Naive thymus-derived CD8-positive, alpha-beta T cell (primary cell): ENCODE measurements at regions not wholly inside any gene's neighbourhood (a gene's known extent, or its start where the extent isn't known, plus 50 kb on each side); places are given as distances from the start of the nearest gene placed in this dataset.
"Not testable (repeated sequence)": the region's sequence is repeated elsewhere in the genome, so short reads cannot be mapped to it uniquely, and the experiment has no call there.

Experiments
- ATAC-seq, 2 donors: fragments of 150-1000 bp; cut with Tn5 transposase in 1 of 2; sonication (Bioruptor Pico), chemical (Tn5 transposase) in 1 of 2; 1 replicate in 1 of 2; 2 replicates in 1 of 2; pipeline ENCODE4 v1.10.0; 2021; ENCODE audit warnings: mild to moderate bottlenecking in 2 of 2, moderate library complexity in 2 of 2
- POLR2A ChIA-PET: fragments of 350-600 bp; sonication (Branson Sonifier 250); formaldehyde crosslinking; loops from one replicate; lab custom pipeline; 2021; ENCODE audit warnings: antibody characterized with exemption; lab: Charles Lee
- DNase-seq, 10 donors: peaks; one replicate each; pipeline versions ENCODE4 v3.0.0 to v3.0.0-alpha.2; 2020 to 2022
- H3K27ac Mint-ChIP-seq, 10 donors: one replicate each; pipeline ENCODE4 v1.8.0; 2020 to 2022; ENCODE audit warnings: mild to moderate bottlenecking in 10 of 10, mixed read lengths in 10 of 10, moderate library complexity in 4 of 10, inconsistent platforms in 1 of 10
- H3K27me3 Mint-ChIP-seq, 5 donors: one replicate each; pipeline ENCODE4 v1.8.0; 2021 to 2022; ENCODE audit warnings: mixed read lengths in 5 of 5
- H3K36me3 Mint-ChIP-seq, 3 donors: one replicate each; pipeline ENCODE4 v1.8.0; 2020 to 2022; ENCODE audit warnings: mixed read lengths in 3 of 3, mild to moderate bottlenecking in 2 of 3, inconsistent platforms in 1 of 3
- H3K4me1 Mint-ChIP-seq, 4 donors: one replicate each; pipeline ENCODE4 v1.8.0; 2021 to 2022; ENCODE audit warnings: mixed read lengths in 4 of 4
- H3K4me3 Mint-ChIP-seq, 10 donors: one replicate each; pipeline ENCODE4 v1.8.0; 2020 to 2022; ENCODE audit warnings: mild to moderate bottlenecking in 10 of 10, mixed read lengths in 10 of 10, moderate library complexity in 6 of 10, inconsistent platforms in 1 of 10
- H3K9me3 Mint-ChIP-seq, 9 donors: one replicate each; pipeline ENCODE4 v1.8.0; 2020 to 2022; ENCODE audit warnings: mixed read lengths in 9 of 9, mild to moderate bottlenecking in 3 of 9, inconsistent platforms in 1 of 9, moderate library complexity in 1 of 9

- POLR2A ChIA-PET: interaction anchor here (0.6 kb wide), 1 partner anchor 176 kb away, joined by 3 read pairs; no protein-coding TSS in a partner anchor
- no peak overlapping the region for H3K27ac Mint-ChIP-seq
- H3K4me3 Mint-ChIP-seq: no peak overlapping the region
- ATAC-seq: no peak
- no peaks in the 10 kb centered on the region for H3K9me3 Mint-ChIP-seq
- DNase-seq: no peak
- H3K4me1 Mint-ChIP-seq: peaks cover 0 to 5% (median 0%) of the 10 kb centered on the region in 4 donors
- H3K27me3 Mint-ChIP-seq: peaks cover 16 to 42% (median 37%) of the 10 kb centered on the region in 5 donors
- H3K36me3 Mint-ChIP-seq: no peaks in the 10 kb centered on the region
Measured at GRCh38 chr7:39829028-39829427, 121.0 kb upstream of the CDK13 start.

DNA sequence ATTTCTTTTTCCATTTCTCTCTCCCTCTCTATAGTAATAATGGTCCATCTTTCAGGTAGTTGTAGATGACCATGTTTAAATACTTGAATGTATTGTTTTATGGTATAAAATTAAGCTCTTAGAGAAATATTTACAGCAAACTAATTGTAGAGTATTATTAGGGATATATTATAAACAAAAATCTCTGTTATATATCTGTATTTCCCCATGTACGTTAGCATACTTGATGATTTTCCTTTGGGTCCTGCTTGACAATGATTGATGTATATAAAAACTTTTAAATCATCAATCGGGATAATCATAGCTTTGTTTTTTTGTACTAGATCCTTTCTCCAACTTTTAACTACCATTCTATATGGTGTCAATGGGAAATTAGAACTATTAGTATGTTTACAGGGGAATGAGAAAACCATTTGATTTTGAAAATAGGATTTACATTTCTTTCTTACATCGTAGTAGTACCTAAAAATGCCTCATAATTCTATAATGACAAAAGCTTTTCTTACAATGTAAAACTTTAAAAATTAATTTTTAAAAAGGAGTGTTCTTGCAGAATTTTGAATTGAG lies 117.5 kb upstream of the CDK13 start:
- Mint-ChIP-seq H3K27ac (no peak overlapping the region), H3K27me3 (peaks cover 35 to 66% (median 59%) of the 10 kb centered on the region in 5 donors), H3K36me3 (no peaks in the 10 kb centered on the region), H3K4me3 (peak overlapping the region in 3 of 10 donors; percentile 30 to 48 (median 43)), H3K9me3 (no peaks in the 10 kb centered on the region), H3K4me1 (peaks cover 0 to 5% (median 1%) of the 10 kb centered on the region in 4 donors)
- POLR2A ChIA-PET: no interaction called here
- ATAC-seq (no peak), DNase-seq (no peak)

GRCh38 chr7:39833180-39833799 lies 116.8 kb upstream of the CDK13 start:
- H3K36me3 Mint-ChIP-seq, H3K4me1 Mint-ChIP-seq, H3K9me3 Mint-ChIP-seq, POLR2A ChIA-PET, H3K27ac Mint-ChIP-seq: not testable (repeated sequence)
- ATAC-seq (peak; percentile 86 to 95), DNase-seq (peak in 7 of 10 donors; percentile 1 to 38 (median 18))
- Mint-ChIP-seq H3K27me3 (peaks cover 33 to 59% (median 56%) of the 10 kb centered on the region in 5 donors), H3K4me3 (peak overlapping the region; percentile 37 to 74 (median 54))

DNA sequence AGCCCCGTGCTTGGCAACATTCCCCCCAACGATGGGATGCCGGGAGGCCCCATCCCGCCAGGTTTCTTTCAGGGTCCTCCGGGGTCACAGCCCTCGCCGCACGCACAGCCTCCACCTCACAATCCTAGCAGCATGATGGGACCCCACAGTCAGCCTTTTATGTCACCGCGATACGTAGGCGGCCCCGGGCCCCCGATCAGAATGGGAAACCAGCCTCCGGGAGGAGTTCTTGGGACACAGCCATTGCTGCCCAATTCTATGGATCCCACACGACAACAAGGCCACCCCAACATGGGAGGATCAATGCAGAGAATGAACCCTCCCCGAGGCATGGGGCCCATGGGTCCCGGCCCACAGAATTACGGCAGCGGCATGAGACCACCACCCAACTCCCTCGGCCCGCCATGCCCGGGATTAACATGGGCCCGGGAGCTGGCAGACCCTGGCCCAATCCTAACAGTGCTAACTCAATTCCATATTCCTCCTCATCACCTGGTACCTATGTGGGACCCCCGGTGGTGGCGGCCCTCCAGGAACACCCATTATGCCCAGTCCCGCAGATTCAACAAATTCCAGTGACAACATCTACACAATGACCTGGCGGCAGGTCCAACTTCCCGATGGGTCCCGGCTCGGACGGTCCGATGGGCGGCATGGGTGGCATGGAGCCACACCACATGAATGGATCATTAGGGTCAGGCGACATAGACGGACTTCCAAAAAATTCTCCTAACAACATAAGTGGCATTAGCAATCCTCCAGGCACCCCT lies 116.0 kb upstream of the CDK13 start:
- H3K9me3 Mint-ChIP-seq, DNase-seq, H3K4me1 Mint-ChIP-seq, POLR2A ChIA-PET, H3K27ac Mint-ChIP-seq, ATAC-seq, H3K36me3 Mint-ChIP-seq: not testable (repeated sequence)
- Mint-ChIP-seq H3K27me3 (peaks cover 28 to 56% (median 52%) of the 10 kb centered on the region in 5 donors), H3K4me3 (peak overlapping the region; percentile 43 to 75 (median 54))

DNA sequence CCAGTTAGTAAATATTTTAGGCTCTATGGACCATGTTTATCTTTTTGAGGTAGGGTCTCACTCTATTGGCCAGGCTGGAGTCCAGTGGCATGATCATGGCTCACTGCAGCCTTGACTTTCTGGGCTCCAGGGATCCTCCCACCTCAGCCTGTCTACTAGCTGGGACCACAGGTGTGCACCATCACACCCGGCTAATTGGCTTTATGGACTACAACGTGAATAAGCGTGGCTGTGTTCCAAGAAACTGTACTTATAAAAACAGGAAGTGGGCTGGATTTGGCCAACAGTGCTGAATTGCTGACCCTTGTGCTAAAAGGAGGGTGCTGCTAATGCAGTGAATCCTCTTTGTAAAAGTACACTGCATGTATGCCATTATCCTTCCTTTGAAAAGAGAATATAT lies 111.7 kb upstream of the CDK13 start:
- no peak overlapping the region for H3K27ac Mint-ChIP-seq
- no peaks in the 10 kb centered on the region for H3K36me3 Mint-ChIP-seq
- no peak overlapping the region for H3K4me3 Mint-ChIP-seq
- POLR2A ChIA-PET: no interaction called here
- H3K4me1 Mint-ChIP-seq: peaks cover 0 to 5% (median 1%) of the 10 kb centered on the region in 4 donors
- DNase-seq (no peak), ATAC-seq (no peak)
- no peaks in the 10 kb centered on the region for H3K9me3 Mint-ChIP-seq
- H3K27me3 Mint-ChIP-seq: peaks cover 34 to 62% (median 52%) of the 10 kb centered on the region in 5 donors

GRCh38 chr7:39845006-39845405 lies 105.0 kb upstream of the CDK13 start:
- POLR2A ChIA-PET: no interaction called here
- Mint-ChIP-seq H3K27me3 (peaks cover 6 to 24% (median 15%) of the 10 kb centered on the region in 5 donors), H3K36me3 (no peaks in the 10 kb centered on the region), H3K4me3 (no peak overlapping the region), H3K27ac (no peak overlapping the region), H3K9me3 (no peaks in the 10 kb centered on the region), H3K4me1 (no peaks in the 10 kb centered on the region)
- no peak for ATAC-seq
- no peak for DNase-seq

- no peaks in the 10 kb centered on the region for H3K4me1 Mint-ChIP-seq
- H3K4me3 Mint-ChIP-seq: no peak overlapping the region
- no peak overlapping the region for H3K27ac Mint-ChIP-seq
- POLR2A ChIA-PET: no interaction called here
- no peaks in the 10 kb centered on the region for H3K9me3 Mint-ChIP-seq
- H3K27me3 Mint-ChIP-seq: peaks cover 5 to 26% (median 7%) of the 10 kb centered on the region in 5 donors
- DNase-seq (no peak), ATAC-seq (no peak)
- no peaks in the 10 kb centered on the region for H3K36me3 Mint-ChIP-seq
Measured at GRCh38 chr7:39847227-39847626, 102.8 kb upstream of the CDK13 start.

GRCh38 chr7:39851466-39852045 lies 98.5 kb upstream of the CDK13 start:
- Mint-ChIP-seq H3K27ac (no peak overlapping the region), H3K36me3 (no peaks in the 10 kb centered on the region), H3K4me1 (peaks cover 8 to 12% (median 9%) of the 10 kb centered on the region in 4 donors), H3K4me3 (no peak overlapping the region), H3K9me3 (peaks cover 0 to 4% (median 0%) of the 10 kb centered on the region in 9 donors), H3K27me3 (peaks cover 9 to 32% (median 12%) of the 10 kb centered on the region in 5 donors)
- ATAC-seq (no peak), DNase-seq (no peak)
- POLR2A ChIA-PET: no interaction called here

GRCh38 chr7:39854616-39855324 lies 95.3 kb upstream of the CDK13 start:
- peaks cover 8 to 12% (median 9%) of the 10 kb centered on the region in 4 donors for H3K4me1 Mint-ChIP-seq
- DNase-seq (peak in 1 of 10 donors; percentile 2), ATAC-seq (peak; percentile 99 to 100)
- H3K4me3 Mint-ChIP-seq: peak overlapping the region; percentile 70 to 93 (median 85)
- POLR2A ChIA-PET, H3K9me3 Mint-ChIP-seq, H3K36me3 Mint-ChIP-seq: not testable (repeated sequence)
- peaks cover 9 to 29% (median 13%) of the 10 kb centered on the region in 5 donors for H3K27me3 Mint-ChIP-seq
- peak overlapping the region in 1 of 10 donors; percentile 61 for H3K27ac Mint-ChIP-seq

DNA sequence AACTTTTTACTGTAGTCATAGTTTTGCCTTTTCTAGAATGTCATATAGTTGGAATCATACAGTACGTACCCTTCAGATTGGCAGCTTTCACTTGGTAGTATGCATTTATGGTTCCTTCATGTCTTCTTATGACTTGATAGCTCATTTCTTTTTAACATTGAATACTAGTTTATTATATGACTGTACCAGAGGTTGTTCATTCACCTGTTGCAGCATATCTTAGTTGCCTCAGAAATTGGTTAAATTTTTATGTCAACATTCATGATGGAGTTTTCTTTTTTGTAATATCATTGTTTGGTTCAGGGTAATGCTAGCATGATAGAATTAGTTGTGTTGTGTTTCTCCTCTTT lies 94.8 kb upstream of the CDK13 start:
- Mint-ChIP-seq H3K4me1 (peaks cover 8 to 12% (median 9%) of the 10 kb centered on the region in 4 donors), H3K27ac (peak overlapping the region in 1 of 10 donors; percentile 61), H3K27me3 (peaks cover 9 to 29% (median 13%) of the 10 kb centered on the region in 5 donors), H3K36me3 (no peaks in the 10 kb centered on the region), H3K4me3 (peak overlapping the region; percentile 70 to 93 (median 85)), H3K9me3 (peaks cover 0 to 4% (median 0%) of the 10 kb centered on the region in 9 donors)
- no peak for DNase-seq
- POLR2A ChIA-PET: no interaction called here
- no peak for ATAC-seq

GRCh38 chr7:39863675-39864322 lies 86.3 kb upstream of the CDK13 start:
- not testable (repeated sequence) for H3K27ac Mint-ChIP-seq, H3K4me1 Mint-ChIP-seq, H3K9me3 Mint-ChIP-seq, H3K4me3 Mint-ChIP-seq, H3K36me3 Mint-ChIP-seq, H3K27me3 Mint-ChIP-seq, ATAC-seq, DNase-seq
- POLR2A ChIA-PET: interaction anchor here (0.7 kb wide), 1 partner anchor 52 kb away, joined by 3 read pairs; no protein-coding TSS in a partner anchor
